H9 (cell line): ENCODE measurements at regions not wholly inside any gene's neighbourhood (a gene's known extent, or its start where the extent isn't known, plus 50 kb on each side); places are given as distances from the start of the nearest gene placed in this dataset.
A peak's percentile ranks its signal among the peaks of the same experiment; 100 is the strongest.

Experiments
- DNase-seq: peaks from one replicate; pipeline ENCODE4 v3.0.0-alpha.2; 2017
- H2AFZ ChIP-seq: one replicate; pipeline ENCODE4 v1.6.1; 2013; ENCODE audit warnings: mild to moderate bottlenecking, low read length, control low read depth, moderate library complexity
- H2AK5ac ChIP-seq: 2 replicates; pipeline ENCODE4 v1.6.1; 2013; ENCODE audit warnings: low read length, control low read depth, mixed read lengths; ENCODE audit not compliant: insufficient read length
- H2BK120ac ChIP-seq: one replicate; pipeline ENCODE4 v1.6.1; 2013; ENCODE audit warnings: low read depth, mild to moderate bottlenecking, low read length, control low read depth, inconsistent platforms; ENCODE audit not compliant: poor library complexity, severe bottlenecking
- H2BK12ac ChIP-seq: 2 replicates; pipeline ENCODE4 v1.6.1; 2013; ENCODE audit warnings: low read length, control low read depth, mixed read lengths, low read depth; ENCODE audit not compliant: insufficient read length
- H2BK15ac ChIP-seq: 2 replicates; pipeline ENCODE4 v1.6.1; 2013; ENCODE audit warnings: low read depth, low read length, control low read depth
- H2BK20ac ChIP-seq: one replicate; pipeline ENCODE4 v1.6.1; 2013; ENCODE audit warnings: low read depth, mild to moderate bottlenecking, low read length, control low read depth, inconsistent platforms; ENCODE audit not compliant: poor library complexity, severe bottlenecking
- H2BK5ac ChIP-seq: 2 replicates; pipeline ENCODE4 v1.6.1; 2013; ENCODE audit warnings: low read length, control low read depth, mixed read lengths; ENCODE audit not compliant: insufficient read length
- H3K14ac ChIP-seq: 2 replicates; pipeline ENCODE4 v1.6.1; 2013; ENCODE audit warnings: low read length, control low read depth; ENCODE audit not compliant: insufficient read depth
- H3K18ac ChIP-seq: 2 replicates; pipeline ENCODE4 v1.6.1; 2013; ENCODE audit warnings: low read depth, mild to moderate bottlenecking, mixed read lengths, low read length, control low read depth; ENCODE audit not compliant: insufficient read length
- H3K23ac ChIP-seq: 2 replicates; pipeline ENCODE4 v1.6.1; 2013; ENCODE audit warnings: low read length, control low read depth, mixed read lengths, low read depth; ENCODE audit not compliant: insufficient read length
- H3K23me2 ChIP-seq: 2 replicates; pipeline ENCODE4 v1.6.1; 2013; ENCODE audit warnings: low read depth, mild to moderate bottlenecking, mixed read lengths, low read length, control low read depth; ENCODE audit not compliant: insufficient read length, poor library complexity, severe bottlenecking
- H3K27ac ChIP-seq: 2 replicates; pipeline ENCODE4 v1.5.1; 2013; ENCODE audit warnings: low read length, control low read depth, mixed read lengths, low read depth; ENCODE audit not compliant: insufficient read length
- H3K27me3 ChIP-seq: 2 replicates; pipeline ENCODE4 v1.6.1; 2013; ENCODE audit warnings: low read length, control low read depth, inconsistent platforms; ENCODE audit not compliant: insufficient read depth
- H3K4ac ChIP-seq: 2 replicates; pipeline ENCODE4 v1.6.1; 2013; ENCODE audit warnings: low read depth, mild to moderate bottlenecking, control low read depth, inconsistent platforms, low read length, moderate library complexity
- H3K4me1 ChIP-seq: 2 replicates; pipeline ENCODE4 v1.6.1; 2013; ENCODE audit warnings: low read length, control low read depth, inconsistent platforms; ENCODE audit not compliant: insufficient read depth
- H3K4me2 ChIP-seq: 2 replicates; pipeline ENCODE4 v1.6.1; 2013; ENCODE audit warnings: low read length, control low read depth, mixed read lengths; ENCODE audit not compliant: insufficient read length, insufficient read depth
- H3K56ac ChIP-seq: 2 replicates; pipeline ENCODE4 v1.6.1; 2013; ENCODE audit warnings: low read depth, mild to moderate bottlenecking, mixed read lengths, low read length, control low read depth; ENCODE audit not compliant: insufficient read length
- H3K79me1 ChIP-seq: 2 replicates; pipeline ENCODE4 v1.6.1; 2013; ENCODE audit warnings: low read depth, mild to moderate bottlenecking, moderate library complexity, low read length, control low read depth, inconsistent platforms; ENCODE audit not compliant: insufficient read depth, poor library complexity, severe bottlenecking
- H3K79me2 ChIP-seq: 2 replicates; pipeline ENCODE4 v1.6.1; 2013; ENCODE audit warnings: low read length, control low read depth, inconsistent platforms; ENCODE audit not compliant: insufficient read depth
- H3K9ac ChIP-seq: 2 replicates; pipeline ENCODE4 v1.6.1; 2013; ENCODE audit warnings: low read length, control low read depth, mixed read lengths; ENCODE audit not compliant: insufficient read length; ENCODE audit errors: extremely low read depth
- H3K9me3 ChIP-seq: one replicate; pipeline ENCODE4 v1.6.1; 2013; ENCODE audit warnings: low read depth, low read length, inconsistent platforms; ENCODE audit not compliant: control insufficient read depth
- H3T11ph ChIP-seq: one replicate; pipeline ENCODE4 v1.6.1; 2013; ENCODE audit warnings: mild to moderate bottlenecking, low read length, control low read depth, inconsistent platforms
- H4K20me1 ChIP-seq: one replicate; pipeline ENCODE4 v1.6.1; 2013; ENCODE audit not compliant: control insufficient read depth, insufficient read length, insufficient read depth
- H4K5ac ChIP-seq: 2 replicates; pipeline ENCODE4 v1.6.1; 2013; ENCODE audit warnings: low read depth, mild to moderate bottlenecking, mixed read lengths, low read length, control low read depth; ENCODE audit not compliant: insufficient read length
- H4K8ac ChIP-seq: replicated peaks from 2 replicates; pipeline ENCODE4 v1.6.1; 2013; ENCODE audit warnings: low read length, control low read depth, mixed read lengths, low read depth; ENCODE audit not compliant: insufficient read length
- H4K91ac ChIP-seq: 2 replicates; pipeline ENCODE4 v1.6.1; 2013; ENCODE audit warnings: low read depth, mild to moderate bottlenecking, moderate library complexity, mixed read lengths, low read length, control low read depth; ENCODE audit not compliant: insufficient read length
- H3K27ac Mint-ChIP-seq, 3 experiments: 2 replicates in 2 of 3; 3 replicates in 1 of 3; pipeline ENCODE4 v1.8.0; 2020 to 2021; ENCODE audit warnings: mixed read lengths in 3 of 3, mild to moderate bottlenecking in 1 of 3, moderate library complexity in 1 of 3
- H3K27me3 Mint-ChIP-seq: 2 replicates; pipeline ENCODE4 v1.8.0; 2021; ENCODE audit warnings: low read depth, mild to moderate bottlenecking, moderate library complexity, mixed read lengths
- H3K36me3 Mint-ChIP-seq, 3 experiments: 2 replicates in 2 of 3; 3 replicates in 1 of 3; pipeline ENCODE4 v1.8.0; 2020 to 2021; ENCODE audit warnings: low read depth in 3 of 3, mixed read lengths in 3 of 3; ENCODE audit not compliant: insufficient read depth in 1 of 3
- H3K4me1 Mint-ChIP-seq, 2 experiments: 2 replicates each; pipeline ENCODE4 v1.8.0; 2020; ENCODE audit warnings: mixed read lengths in 2 of 2
- H3K4me3 Mint-ChIP-seq, 2 experiments: 2 replicates in 1 of 2; 3 replicates in 1 of 2; pipeline ENCODE4 v1.8.0; 2020 to 2021; ENCODE audit warnings: mild to moderate bottlenecking in 2 of 2, mixed read lengths in 2 of 2, moderate library complexity in 1 of 2
- H3K9me3 Mint-ChIP-seq, 2 experiments: 2 replicates in 1 of 2; 3 replicates in 1 of 2; pipeline ENCODE4 v1.8.0; 2020; ENCODE audit warnings: mild to moderate bottlenecking in 2 of 2, mixed read lengths in 2 of 2, moderate library complexity in 1 of 2
- WGBS: extraction: QIAGEN DNeasy Blood & Tissue Kit; methylation state at CpG from one replicate; pipeline ENCODE4 v1.1.7; 2013; ENCODE audit warnings: missing lambda C conversion rate, low lambda C conversion rate, mixed read lengths; ENCODE audit not compliant: insufficient read length; ENCODE audit errors: extremely low coverage; 5-methylcytosine and 5-hydroxymethylcytosine counted together
- TF ChIP-seq, protein P1 (sequence below): fragments of 200-600 bp; sonication (generic); conservative IDR thresholded peaks from 3 replicates; pipeline ENCODE4 v1.8.0; 2021; ENCODE audit warnings: antibody characterized with exemption, mild to moderate bottlenecking

- no CpG with 5 or more reads among the region's 3 CpGs for WGBS
Observed at GRCh38 chr3:151579571-151580270, 118.9 kb upstream of the IGSF10 start.

More at GRCh38 chr3:151579571-151580270, 118.9 kb upstream of the IGSF10 start:
- Histone ChIP-seq H3K4me1 (no peaks in the 10 kb centered on the region), H2AK5ac (no peak overlapping the region), H3K9ac (no peak overlapping the region), H3K4me2 (no peak overlapping the region), H4K8ac (no peak overlapping the region), H3K18ac (no peak overlapping the region), H3K9me3 (no peaks in the 10 kb centered on the region), H2BK120ac (no peak overlapping the region), H3T11ph (no peak overlapping the region), H3K79me2 (no peaks in the 10 kb centered on the region), H2BK12ac (no peak overlapping the region), H4K91ac (no peak overlapping the region), H3K56ac (no peak overlapping the region), H3K27ac (no peak overlapping the region), H4K20me1 (no peaks in the 10 kb centered on the region), H3K79me1 (no peaks in the 10 kb centered on the region), H3K23ac (no peak overlapping the region), H2BK5ac (no peak overlapping the region), H2BK15ac (no peak overlapping the region), H4K5ac (no peak overlapping the region), H3K27me3 (no peaks in the 10 kb centered on the region), H3K4ac (no peak overlapping the region), H2BK20ac (no peak overlapping the region), H2AFZ (no peak overlapping the region), H3K14ac (no peak overlapping the region), H3K23me2 (no peaks in the 10 kb centered on the region)
- Mint-ChIP-seq H3K27me3 (no peaks in the 10 kb centered on the region), H3K36me3 (peaks cover 0 to 13% (median 4%) of the 10 kb centered on the region in 3 experiments; a peak in 4 of 7 replicates), H3K27ac (peak overlapping the region in 1 of 3 experiments; percentile 37; a peak in 1 of 7 replicates), H3K4me3 (no peak overlapping the region), H3K4me1 (peaks cover 7 to 13% of the 10 kb centered on the region in 2 experiments; a peak in 3 of 4 replicates), H3K9me3 (peaks cover 7 to 11% of the 10 kb centered on the region in 2 experiments)
- TF ChIP-seq, protein P1, sequence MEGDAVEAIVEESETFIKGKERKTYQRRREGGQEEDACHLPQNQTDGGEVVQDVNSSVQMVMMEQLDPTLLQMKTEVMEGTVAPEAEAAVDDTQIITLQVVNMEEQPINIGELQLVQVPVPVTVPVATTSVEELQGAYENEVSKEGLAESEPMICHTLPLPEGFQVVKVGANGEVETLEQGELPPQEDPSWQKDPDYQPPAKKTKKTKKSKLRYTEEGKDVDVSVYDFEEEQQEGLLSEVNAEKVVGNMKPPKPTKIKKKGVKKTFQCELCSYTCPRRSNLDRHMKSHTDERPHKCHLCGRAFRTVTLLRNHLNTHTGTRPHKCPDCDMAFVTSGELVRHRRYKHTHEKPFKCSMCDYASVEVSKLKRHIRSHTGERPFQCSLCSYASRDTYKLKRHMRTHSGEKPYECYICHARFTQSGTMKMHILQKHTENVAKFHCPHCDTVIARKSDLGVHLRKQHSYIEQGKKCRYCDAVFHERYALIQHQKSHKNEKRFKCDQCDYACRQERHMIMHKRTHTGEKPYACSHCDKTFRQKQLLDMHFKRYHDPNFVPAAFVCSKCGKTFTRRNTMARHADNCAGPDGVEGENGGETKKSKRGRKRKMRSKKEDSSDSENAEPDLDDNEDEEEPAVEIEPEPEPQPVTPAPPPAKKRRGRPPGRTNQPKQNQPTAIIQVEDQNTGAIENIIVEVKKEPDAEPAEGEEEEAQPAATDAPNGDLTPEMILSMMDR: no peak
- DNase-seq: no peak
